ENCODE measurements at regions not wholly inside any gene's neighbourhood (a gene's known extent, or its start where the extent isn't known, plus 50 kb on each side); places are given as distances from the start of the nearest gene placed in this dataset.

GRCh38 chr4:147093206-147093605 lies 147.5 kb upstream of the TTC29 start:
- no peak for TF ChIP-seq CTCF (IDR thresholded peaks at IDR 0.05; ENCODE audit: low read depth, low read length)
- TF ChIP-seq MYC (IDR thresholded peaks at IDR 0.05; ENCODE audit: low read depth, low read length), result no peak
- TF ChIP-seq POLR2A (IDR thresholded peaks at IDR 0.05; ENCODE audit: extremely low read depth, insufficient read length), result no peak
